Superior temporal gyrus (tissue), 1 donor: ENCODE measurements at regions not wholly inside any gene's neighbourhood (a gene's known extent, or its start where the extent isn't known, plus 50 kb on each side); places are given as distances from the start of the nearest gene placed in this dataset.
"Not testable (repeated sequence)": the region's sequence is repeated elsewhere in the genome, so short reads cannot be mapped to it uniquely, and the experiment has no call there.

Experiments used
- DNase-seq: peaks from one replicate; pipeline ENCODE4 v3.0.0-alpha.2; 2016; ENCODE audit errors: extremely low spot score

- DNase-seq: no peak
These were observed 511.7 kb upstream of the CDIN1 start for GRCh38 chr15:36067483-36068274.

GRCh38 chr15:36075333-36075732 lies 504.1 kb upstream of the CDIN1 start:
- DNase-seq: no peak

GRCh38 chr15:36079021-36079420 lies 500.4 kb upstream of the CDIN1 start:
- no peak for DNase-seq

- DNase-seq: no peak
These were observed 498.7 kb upstream of the CDIN1 start for GRCh38 chr15:36080759-36081158.

GRCh38 chr15:36090286-36090946 lies 489.0 kb upstream of the CDIN1 start:
- no peak for DNase-seq

GRCh38 chr15:36106640-36107335 lies 472.6 kb upstream of the CDIN1 start:
- no peak for DNase-seq

GRCh38 chr15:36108541-36108940 lies 470.9 kb upstream of the CDIN1 start:
- no peak for DNase-seq

GRCh38 chr15:36109943-36110658 lies 469.3 kb upstream of the CDIN1 start:
- DNase-seq: no peak

- DNase-seq: no peak
These were observed 468.8 kb upstream of the CDIN1 start for GRCh38 chr15:36110659-36110993.

GRCh38 chr15:36117296-36117787 lies 462.1 kb upstream of the CDIN1 start:
- DNase-seq: no peak

GRCh38 chr15:36126194-36126593 lies 453.2 kb upstream of the CDIN1 start:
- DNase-seq: peak; percentile 58

GRCh38 chr15:36130641-36131310 lies 448.6 kb upstream of the CDIN1 start:
- no peak for DNase-seq

- no peak for DNase-seq
These were observed 445.7 kb upstream of the CDIN1 start for GRCh38 chr15:36133742-36134141.

- DNase-seq: no peak
These were observed 443.4 kb upstream of the CDIN1 start for GRCh38 chr15:36136049-36136448.

GRCh38 chr15:36152936-36153335 lies 426.5 kb upstream of the CDIN1 start:
- DNase-seq: no peak

- DNase-seq: no peak
These were observed 422.5 kb upstream of the CDIN1 start for GRCh38 chr15:36156879-36157427.

- no peak for DNase-seq
These were observed 419.1 kb upstream of the CDIN1 start for GRCh38 chr15:36160351-36160750.

GRCh38 chr15:36161108-36161507 lies 418.3 kb upstream of the CDIN1 start:
- no peak for DNase-seq

GRCh38 chr15:36161771-36162212 lies 417.6 kb upstream of the CDIN1 start:
- DNase-seq: peak; percentile 32

GRCh38 chr15:36163983-36164382 lies 415.4 kb upstream of the CDIN1 start:
- not testable (repeated sequence) for DNase-seq

GRCh38 chr15:36172955-36173354 lies 406.5 kb upstream of the CDIN1 start:
- no peak for DNase-seq
